ENCODE measurements at regions not wholly inside any gene's neighbourhood (a gene's known extent, or its start where the extent isn't known, plus 50 kb on each side); places are given as distances from the start of the nearest gene placed in this dataset.

DNA sequence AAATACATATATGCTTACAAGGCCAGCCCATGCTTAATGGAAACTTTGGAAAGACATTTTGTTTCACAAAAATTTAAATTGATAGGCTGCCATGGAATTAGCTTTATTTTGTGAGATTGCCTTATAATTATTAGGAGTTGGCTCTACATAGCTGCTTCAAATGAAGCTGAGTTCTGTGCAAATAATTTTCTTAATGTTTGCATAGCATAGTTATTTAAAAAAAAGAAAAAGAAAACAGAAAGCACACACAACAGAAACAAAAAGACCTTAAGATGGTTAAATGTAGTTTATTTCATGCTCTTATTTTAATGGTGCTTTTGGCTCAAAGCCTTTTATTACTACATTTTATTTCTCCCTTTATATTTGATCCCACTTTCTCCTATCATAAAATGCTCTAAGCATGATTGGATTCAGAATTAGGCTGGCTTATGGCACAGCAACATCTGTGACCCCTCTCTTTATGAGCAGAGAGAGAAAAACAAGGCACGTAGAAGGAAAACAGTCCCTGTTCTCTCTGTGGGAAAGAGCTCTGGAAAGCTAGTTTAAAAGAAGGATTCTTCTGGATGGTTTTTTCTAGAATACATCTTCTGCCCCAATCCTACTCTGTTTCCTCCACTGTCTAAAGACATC, 530.5 kb downstream of the NTRK2 start:
- TF ChIP-seq, protein P1, sequence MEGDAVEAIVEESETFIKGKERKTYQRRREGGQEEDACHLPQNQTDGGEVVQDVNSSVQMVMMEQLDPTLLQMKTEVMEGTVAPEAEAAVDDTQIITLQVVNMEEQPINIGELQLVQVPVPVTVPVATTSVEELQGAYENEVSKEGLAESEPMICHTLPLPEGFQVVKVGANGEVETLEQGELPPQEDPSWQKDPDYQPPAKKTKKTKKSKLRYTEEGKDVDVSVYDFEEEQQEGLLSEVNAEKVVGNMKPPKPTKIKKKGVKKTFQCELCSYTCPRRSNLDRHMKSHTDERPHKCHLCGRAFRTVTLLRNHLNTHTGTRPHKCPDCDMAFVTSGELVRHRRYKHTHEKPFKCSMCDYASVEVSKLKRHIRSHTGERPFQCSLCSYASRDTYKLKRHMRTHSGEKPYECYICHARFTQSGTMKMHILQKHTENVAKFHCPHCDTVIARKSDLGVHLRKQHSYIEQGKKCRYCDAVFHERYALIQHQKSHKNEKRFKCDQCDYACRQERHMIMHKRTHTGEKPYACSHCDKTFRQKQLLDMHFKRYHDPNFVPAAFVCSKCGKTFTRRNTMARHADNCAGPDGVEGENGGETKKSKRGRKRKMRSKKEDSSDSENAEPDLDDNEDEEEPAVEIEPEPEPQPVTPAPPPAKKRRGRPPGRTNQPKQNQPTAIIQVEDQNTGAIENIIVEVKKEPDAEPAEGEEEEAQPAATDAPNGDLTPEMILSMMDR (IDR thresholded peaks at IDR 0.05), result no peak
- DNase-seq, result no peak
- Histone ChIP-seq H3K36me3 (no peaks in the 10 kb centered on the region), H3K4me1 (peaks cover 0 to 29% (median 17%) of the 10 kb centered on the region in 4 donors), H3K9me3 (no peaks in the 10 kb centered on the region), H3K27ac (peak overlapping the region in 1 of 2 donors; percentile 14), H3K27me3 (no peaks in the 10 kb centered on the region), H3K4me3 (no peak overlapping the region)
- intact Hi-C loops (cut with DNase I; ENCODE audit: low total_unique reads), result no loop called here

DNA sequence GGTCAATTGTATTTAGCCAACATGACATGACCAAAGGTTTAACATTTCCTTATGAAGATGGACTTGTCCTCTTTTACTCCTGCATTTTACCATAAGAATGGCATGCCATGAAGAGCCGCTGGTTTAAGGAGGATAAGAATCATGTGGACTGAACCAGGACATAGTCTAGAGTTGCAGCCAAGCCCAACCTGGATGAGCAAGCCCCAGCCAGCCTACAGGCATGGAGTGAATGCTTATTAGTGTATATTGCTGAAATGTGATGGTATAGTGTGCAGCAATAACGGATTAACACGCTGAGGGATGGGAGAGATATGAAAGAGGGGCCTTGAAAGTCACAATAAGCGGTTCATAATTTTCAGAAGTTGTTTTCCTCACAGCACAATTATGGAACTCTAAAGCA, 523.2 kb downstream of the NTRK2 start:
- intact Hi-C loops (cut with DNase I; ENCODE audit: low total_unique reads), result no loop called here
- H3K27ac ChIP-seq, result no peak overlapping the region
- TF ChIP-seq, protein P1 (IDR thresholded peaks at IDR 0.05), result no peak
- H3K36me3 ChIP-seq, result no peaks in the 10 kb centered on the region
- H3K27me3 ChIP-seq, result no peaks in the 10 kb centered on the region
- H3K9me3 ChIP-seq, result no peaks in the 10 kb centered on the region
- no peaks in the 10 kb centered on the region for H3K4me1 ChIP-seq
- H3K4me3 ChIP-seq, result no peak overlapping the region
- DNase-seq, result no peak

GRCh38 chr9:85186218-85186585, 516.7 kb downstream of the NTRK2 start:
- Histone ChIP-seq H3K36me3 (no peaks in the 10 kb centered on the region), H3K27me3 (no peaks in the 10 kb centered on the region), H3K4me3 (no peak overlapping the region), H3K9me3 (no peaks in the 10 kb centered on the region), H3K27ac (no peak overlapping the region), H3K4me1 (peaks cover 0 to 8% (median 2%) of the 10 kb centered on the region in 4 donors)
- TF ChIP-seq, protein P1 (IDR thresholded peaks at IDR 0.05), result no peak
- DNase-seq, result no peak
- intact Hi-C loops (cut with DNase I; ENCODE audit: low total_unique reads), result no loop called here

DNA sequence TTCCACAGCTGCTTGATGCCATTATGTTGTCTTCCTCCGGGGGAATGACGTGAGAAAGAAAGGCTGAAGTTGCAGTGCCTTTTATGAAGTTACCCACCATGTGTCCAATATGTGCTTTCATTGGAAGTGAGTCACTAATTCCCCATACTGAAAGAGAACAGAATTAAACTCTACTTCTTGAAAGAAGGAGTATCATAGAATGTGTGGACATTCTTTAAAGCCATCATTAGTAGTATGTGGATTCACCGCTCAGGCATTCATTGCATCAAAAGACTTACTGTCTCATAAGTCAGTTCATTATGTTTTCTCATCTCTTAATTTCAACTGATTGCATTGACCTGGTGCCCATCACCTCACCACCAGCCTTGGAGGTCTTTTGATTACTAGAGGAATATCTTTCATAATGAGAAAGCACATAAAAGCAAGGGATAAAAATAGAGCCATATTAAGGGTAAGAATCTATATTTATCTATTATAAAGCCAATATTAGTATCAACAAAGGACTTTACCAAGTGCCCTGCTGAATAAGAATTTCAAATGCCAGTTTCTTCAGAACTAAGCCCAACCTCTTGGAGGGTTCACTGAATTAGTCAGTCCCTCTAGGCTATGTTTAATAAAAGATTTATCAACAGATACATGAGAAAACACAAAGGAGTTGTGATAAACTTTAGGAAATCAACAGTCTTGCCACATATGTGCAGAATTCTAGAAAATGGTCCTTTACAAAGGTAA, 516.1 kb downstream of the NTRK2 start:
- TF ChIP-seq, protein P1 (IDR thresholded peaks at IDR 0.05), result no peak
- Histone ChIP-seq H3K27me3 (no peaks in the 10 kb centered on the region), H3K36me3 (no peaks in the 10 kb centered on the region), H3K4me1 (peaks cover 0 to 8% (median 2%) of the 10 kb centered on the region in 4 donors), H3K27ac (no peak overlapping the region), H3K9me3 (no peaks in the 10 kb centered on the region), H3K4me3 (no peak overlapping the region)
- no peak for DNase-seq
- intact Hi-C loops (cut with DNase I; ENCODE audit: low total_unique reads), result no loop called here

GRCh38 chr9:85182383-85182782, 512.9 kb downstream of the NTRK2 start:
- TF ChIP-seq, protein P1 (IDR thresholded peaks at IDR 0.05), result no peak
- Histone ChIP-seq H3K27ac (no peak overlapping the region), H3K4me1 (peaks cover 0 to 8% (median 2%) of the 10 kb centered on the region in 4 donors), H3K9me3 (no peaks in the 10 kb centered on the region), H3K36me3 (no peaks in the 10 kb centered on the region), H3K27me3 (no peaks in the 10 kb centered on the region), H3K4me3 (no peak overlapping the region)
- no peak for DNase-seq
- intact Hi-C loops (cut with DNase I; ENCODE audit: low total_unique reads), result no loop called here
